ENCODE measurements at regions not wholly inside any gene's neighbourhood (a gene's known extent, or its start where the extent isn't known, plus 50 kb on each side); places are given as distances from the start of the nearest gene placed in this dataset.

DNA sequence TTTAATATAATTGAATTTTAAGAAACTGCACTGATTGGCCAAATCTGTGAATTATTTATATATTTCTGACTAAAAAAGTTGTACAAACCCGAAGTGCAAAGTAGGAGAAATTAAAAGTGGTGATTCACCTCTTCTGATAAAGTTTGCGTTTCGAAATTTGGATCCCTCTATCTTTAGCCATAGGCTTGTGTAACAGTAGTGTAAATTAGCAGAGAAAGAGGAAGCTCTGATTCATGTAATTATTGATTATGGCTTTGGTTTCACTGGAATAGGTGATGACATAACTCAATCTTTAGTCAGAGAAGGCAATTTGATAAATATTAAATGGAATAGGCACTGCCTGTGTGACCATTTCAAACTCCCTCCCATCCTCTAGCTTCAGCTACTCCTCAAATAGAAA, 717.8 kb upstream of the PCDH7 start:
- 75 to 85% methylated on average over 3 of the region's 3 CpGs for WGBS, 2 donors (ENCODE audit: low coverage in 1 of 2)
- in situ Hi-C loops (cut with MboI; ENCODE audit: low pct_ligation_motif_present in 1 of 4, low pct_unique_long_range_greater_than_20kb in 1 of 4, low sequenced_read_pairs in 3 of 4): no loop called here
- intact Hi-C loops (cut with DNase I; ENCODE audit: low total_unique reads): no loop called here
- H3K27me3 ChIP-seq: no peaks in the 10 kb centered on the region
- no peak overlapping the region for H3K27ac ChIP-seq
- no peaks in the 10 kb centered on the region for H3K9me3 ChIP-seq
- H3K4me1 ChIP-seq: no peaks in the 10 kb centered on the region
- H3K4me3 ChIP-seq: no peak overlapping the region
- TF ChIP-seq EP300 (IDR thresholded peaks at IDR 0.05; ENCODE audit: low read depth) (no peak), POLR2AphosphoS5 (IDR thresholded peaks at IDR 0.05) (no peak), POLR2A (IDR thresholded peaks at IDR 0.05) (no peak)
- TF ChIP-seq, protein P1, sequence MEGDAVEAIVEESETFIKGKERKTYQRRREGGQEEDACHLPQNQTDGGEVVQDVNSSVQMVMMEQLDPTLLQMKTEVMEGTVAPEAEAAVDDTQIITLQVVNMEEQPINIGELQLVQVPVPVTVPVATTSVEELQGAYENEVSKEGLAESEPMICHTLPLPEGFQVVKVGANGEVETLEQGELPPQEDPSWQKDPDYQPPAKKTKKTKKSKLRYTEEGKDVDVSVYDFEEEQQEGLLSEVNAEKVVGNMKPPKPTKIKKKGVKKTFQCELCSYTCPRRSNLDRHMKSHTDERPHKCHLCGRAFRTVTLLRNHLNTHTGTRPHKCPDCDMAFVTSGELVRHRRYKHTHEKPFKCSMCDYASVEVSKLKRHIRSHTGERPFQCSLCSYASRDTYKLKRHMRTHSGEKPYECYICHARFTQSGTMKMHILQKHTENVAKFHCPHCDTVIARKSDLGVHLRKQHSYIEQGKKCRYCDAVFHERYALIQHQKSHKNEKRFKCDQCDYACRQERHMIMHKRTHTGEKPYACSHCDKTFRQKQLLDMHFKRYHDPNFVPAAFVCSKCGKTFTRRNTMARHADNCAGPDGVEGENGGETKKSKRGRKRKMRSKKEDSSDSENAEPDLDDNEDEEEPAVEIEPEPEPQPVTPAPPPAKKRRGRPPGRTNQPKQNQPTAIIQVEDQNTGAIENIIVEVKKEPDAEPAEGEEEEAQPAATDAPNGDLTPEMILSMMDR (IDR thresholded peaks at IDR 0.05): no peak
- DNase-seq: no peak
- no peaks in the 10 kb centered on the region for H3K36me3 ChIP-seq

DNA sequence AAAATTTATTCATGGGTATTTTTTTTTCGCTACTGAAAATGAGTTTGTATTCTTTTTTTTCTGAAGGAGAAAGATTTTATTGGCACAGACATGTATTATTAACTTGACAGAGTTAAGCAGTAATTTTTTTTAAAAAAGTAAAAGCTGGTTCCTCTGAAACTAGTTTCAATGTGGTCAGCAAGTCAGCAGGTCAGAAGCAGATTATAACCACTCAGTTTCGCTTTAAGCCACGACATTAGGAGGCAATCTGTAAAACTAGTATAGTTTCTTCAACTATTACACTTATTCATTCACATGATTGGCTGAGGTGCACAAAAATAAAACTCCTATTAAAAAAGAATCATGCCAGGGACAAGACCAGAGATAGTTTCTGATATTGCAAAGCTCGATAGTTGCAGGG, 714.2 kb upstream of the PCDH7 start:
- no peak for TF ChIP-seq POLR2A (IDR thresholded peaks at IDR 0.05)
- TF ChIP-seq, protein P1 (IDR thresholded peaks at IDR 0.05): no peak
- no peak for TF ChIP-seq POLR2AphosphoS5 (IDR thresholded peaks at IDR 0.05)
- TF ChIP-seq EP300 (IDR thresholded peaks at IDR 0.05; ENCODE audit: low read depth): no peak
- Histone ChIP-seq H3K36me3 (no peaks in the 10 kb centered on the region), H3K4me3 (no peak overlapping the region), H3K27me3 (no peaks in the 10 kb centered on the region), H3K27ac (no peak overlapping the region), H3K4me1 (no peaks in the 10 kb centered on the region), H3K9me3 (no peaks in the 10 kb centered on the region)
- intact Hi-C loops (cut with DNase I; ENCODE audit: low total_unique reads) (no loop called here), in situ Hi-C loops (cut with MboI; ENCODE audit: low pct_ligation_motif_present in 1 of 4, low pct_unique_long_range_greater_than_20kb in 1 of 4, low sequenced_read_pairs in 3 of 4) (no loop called here)
- 67 to 80% methylated on average over 3 to 4 of the region's 4 CpGs for WGBS, 2 donors (ENCODE audit: low coverage in 1 of 2)
- DNase-seq: no peak

DNA sequence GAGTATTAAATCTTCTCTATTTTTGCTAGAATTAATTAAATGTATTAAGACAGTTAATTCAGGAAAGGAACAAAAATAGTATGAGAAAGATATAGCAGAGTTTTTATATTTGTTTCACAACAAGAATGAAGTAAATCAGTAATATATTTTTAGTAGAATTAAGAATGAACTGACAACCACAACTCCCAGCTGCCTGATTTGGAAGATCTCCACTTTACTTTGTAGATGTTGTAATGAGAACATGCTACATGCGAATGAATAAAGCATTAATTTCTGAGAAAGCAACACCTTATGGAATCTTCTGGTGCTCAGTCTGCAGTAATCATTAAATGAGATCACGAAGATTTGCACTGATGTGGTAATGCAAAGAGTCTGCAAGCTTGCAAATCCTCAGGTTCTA, 695.6 kb upstream of the PCDH7 start:
- intact Hi-C loops (cut with DNase I; ENCODE audit: low total_unique reads): no loop called here
- WGBS, 2 donors (ENCODE audit: low coverage in 1 of 2): 74 to 80% methylated on average over 2 of the region's 2 CpGs
- H3K4me3 ChIP-seq: no peak overlapping the region
- no peaks in the 10 kb centered on the region for H3K36me3 ChIP-seq
- H3K4me1 ChIP-seq: no peaks in the 10 kb centered on the region
- TF ChIP-seq, protein P1 (IDR thresholded peaks at IDR 0.05): no peak
- no peaks in the 10 kb centered on the region for H3K27me3 ChIP-seq
- no peak overlapping the region for H3K27ac ChIP-seq
- H3K9me3 ChIP-seq: no peaks in the 10 kb centered on the region
- in situ Hi-C loops (cut with MboI; ENCODE audit: low pct_ligation_motif_present in 1 of 4, low pct_unique_long_range_greater_than_20kb in 1 of 4, low sequenced_read_pairs in 3 of 4): no loop called here
- DNase-seq: no peak

DNA sequence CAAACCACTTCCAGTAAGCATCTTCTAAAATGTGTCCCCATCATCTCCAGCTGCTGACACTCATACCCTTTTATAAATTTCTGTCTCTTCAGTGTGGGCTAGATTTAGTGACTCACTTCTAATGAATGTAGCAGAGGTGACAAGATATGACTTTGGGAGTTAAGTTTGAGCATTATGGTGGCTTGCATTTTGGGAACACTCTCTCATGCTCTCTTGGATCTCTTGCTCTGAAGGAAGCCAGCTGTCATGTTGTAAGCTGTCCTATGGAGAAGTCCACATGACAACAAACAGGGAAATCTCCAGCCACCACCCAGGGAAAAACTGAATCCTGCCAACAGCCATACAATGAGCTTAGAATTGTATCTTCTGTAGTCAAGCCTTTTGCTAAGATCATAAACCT, 691.3 kb upstream of the PCDH7 start:
- in situ Hi-C loops (cut with MboI; ENCODE audit: low pct_ligation_motif_present in 1 of 4, low pct_unique_long_range_greater_than_20kb in 1 of 4, low sequenced_read_pairs in 3 of 4): no loop called here
- intact Hi-C loops (cut with DNase I; ENCODE audit: low total_unique reads): no loop called here
- no peak overlapping the region for H3K27ac ChIP-seq
- H3K9me3 ChIP-seq: no peaks in the 10 kb centered on the region
- no peaks in the 10 kb centered on the region for H3K4me1 ChIP-seq
- H3K36me3 ChIP-seq: no peaks in the 10 kb centered on the region
- no peak for DNase-seq
- TF ChIP-seq POLR2AphosphoS5 (IDR thresholded peaks at IDR 0.05): no peak
- TF ChIP-seq, protein P1 (IDR thresholded peaks at IDR 0.05): no peak
- TF ChIP-seq EP300 (IDR thresholded peaks at IDR 0.05; ENCODE audit: low read depth): no peak
- no peak for TF ChIP-seq POLR2A (IDR thresholded peaks at IDR 0.05)
- no peaks in the 10 kb centered on the region for H3K27me3 ChIP-seq
- H3K4me3 ChIP-seq: no peak overlapping the region
